Prostate gland (tissue), 2 donors: ENCODE measurements at regions not wholly inside any gene's neighbourhood (a gene's known extent, or its start where the extent isn't known, plus 50 kb on each side); places are given as distances from the start of the nearest gene placed in this dataset.

Experiments used
- POLR2A ChIP-seq: fragments of 450-650 bp; IDR thresholded peaks from one replicate; pipeline ENCODE4 v1.6.1; 2016; ENCODE audit warnings: antibody characterized with exemption, mild to moderate bottlenecking
- POLR2AphosphoS5 ChIP-seq: sonication (generic); formaldehyde crosslinking; IDR thresholded peaks from one replicate; pipeline ENCODE4 v1.6.1; 2017; ENCODE audit warnings: antibody characterized with exemption
- TF ChIP-seq, protein P1 (sequence below), 4 experiments: fragments of 200-600 bp in 2 of 4; fragments of 450-650 bp in 2 of 4; sonication (generic) in 2 of 4; IDR thresholded peaks; 1 replicate in 3 of 4; 2 replicates in 1 of 4; pipeline ENCODE4 v1.5.1; 2016 to 2019; ENCODE audit warnings: antibody characterized with exemption in 4 of 4, mild to moderate bottlenecking in 2 of 4, moderate library complexity in 2 of 4

DNA sequence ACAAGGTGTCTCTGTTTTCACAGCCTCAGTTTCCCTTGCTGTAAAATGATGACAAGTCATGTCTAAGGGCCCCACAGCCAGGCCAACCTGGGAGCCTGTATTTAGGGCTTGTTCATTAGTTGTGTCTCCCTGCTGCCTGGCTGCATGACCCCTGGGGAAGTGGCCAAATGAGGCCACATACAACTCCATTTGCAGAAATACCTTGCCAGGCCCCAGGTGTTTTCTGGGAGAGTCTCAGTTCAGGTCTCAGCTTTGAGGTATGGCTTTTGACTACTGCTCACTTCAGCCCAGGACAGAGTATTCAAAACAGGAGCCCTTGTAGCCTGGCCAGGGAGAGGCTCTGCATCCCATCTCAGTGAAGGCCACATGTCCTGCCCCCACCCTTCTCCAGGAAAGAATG lies 202.5 kb upstream of the MAMLD1 start:
- TF ChIP-seq POLR2A (no peak), POLR2AphosphoS5 (no peak)
- TF ChIP-seq, protein P1, sequence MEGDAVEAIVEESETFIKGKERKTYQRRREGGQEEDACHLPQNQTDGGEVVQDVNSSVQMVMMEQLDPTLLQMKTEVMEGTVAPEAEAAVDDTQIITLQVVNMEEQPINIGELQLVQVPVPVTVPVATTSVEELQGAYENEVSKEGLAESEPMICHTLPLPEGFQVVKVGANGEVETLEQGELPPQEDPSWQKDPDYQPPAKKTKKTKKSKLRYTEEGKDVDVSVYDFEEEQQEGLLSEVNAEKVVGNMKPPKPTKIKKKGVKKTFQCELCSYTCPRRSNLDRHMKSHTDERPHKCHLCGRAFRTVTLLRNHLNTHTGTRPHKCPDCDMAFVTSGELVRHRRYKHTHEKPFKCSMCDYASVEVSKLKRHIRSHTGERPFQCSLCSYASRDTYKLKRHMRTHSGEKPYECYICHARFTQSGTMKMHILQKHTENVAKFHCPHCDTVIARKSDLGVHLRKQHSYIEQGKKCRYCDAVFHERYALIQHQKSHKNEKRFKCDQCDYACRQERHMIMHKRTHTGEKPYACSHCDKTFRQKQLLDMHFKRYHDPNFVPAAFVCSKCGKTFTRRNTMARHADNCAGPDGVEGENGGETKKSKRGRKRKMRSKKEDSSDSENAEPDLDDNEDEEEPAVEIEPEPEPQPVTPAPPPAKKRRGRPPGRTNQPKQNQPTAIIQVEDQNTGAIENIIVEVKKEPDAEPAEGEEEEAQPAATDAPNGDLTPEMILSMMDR (IDR thresholded peaks at IDR 0.05), result no peak
